Neuronal stem cell (in vitro differentiated cells): ENCODE measurements at regions not wholly inside any gene's neighbourhood (a gene's known extent, or its start where the extent isn't known, plus 50 kb on each side); places are given as distances from the start of the nearest gene placed in this dataset.

Experiments
- DNase-seq: peaks from one replicate; pipeline ENCODE4 v3.0.0-alpha.2; 2013; ENCODE audit warnings: low spot score
- H2AFZ ChIP-seq: one replicate; pipeline ENCODE4 v1.6.1; 2013; ENCODE audit warnings: mild to moderate bottlenecking, low read length, inconsistent platforms
- H2AK5ac ChIP-seq: 2 replicates; pipeline ENCODE4 v1.6.1; 2013; ENCODE audit warnings: low read depth, mild to moderate bottlenecking, inconsistent platforms, low read length, moderate library complexity, mixed read lengths
- H2BK120ac ChIP-seq: 2 replicates; pipeline ENCODE4 v1.6.1; 2013; ENCODE audit warnings: low read depth, mild to moderate bottlenecking, inconsistent platforms, low read length, moderate library complexity, mixed read lengths
- H2BK12ac ChIP-seq: one replicate; pipeline ENCODE4 v1.6.1; 2013; ENCODE audit warnings: low read length, inconsistent platforms
- H2BK15ac ChIP-seq: 2 replicates; pipeline ENCODE4 v1.6.1; 2013; ENCODE audit warnings: mild to moderate bottlenecking, low read length, inconsistent platforms, mixed read lengths
- H2BK5ac ChIP-seq: one replicate; pipeline ENCODE4 v1.6.1; 2013; ENCODE audit warnings: inconsistent platforms, mild to moderate bottlenecking, low read length, moderate library complexity
- H3K14ac ChIP-seq: one replicate; pipeline ENCODE4 v1.6.1; 2013; ENCODE audit warnings: low read length, inconsistent platforms
- H3K18ac ChIP-seq: 2 replicates; pipeline ENCODE4 v1.6.1; 2013; ENCODE audit warnings: low read length, inconsistent platforms
- H3K23ac ChIP-seq: 2 replicates; pipeline ENCODE4 v1.6.1; 2013; ENCODE audit warnings: low read depth, mild to moderate bottlenecking, mixed read lengths, low read length, inconsistent platforms; ENCODE audit not compliant: poor library complexity
- H3K27ac ChIP-seq: replicated peaks from 3 replicates; pipeline ENCODE4 v1.5.1; 2013; ENCODE audit warnings: low read length, inconsistent platforms
- H3K27me3 ChIP-seq, 3 experiments: 2 replicates each; pipeline ENCODE4 v1.6.1; 2013; ENCODE audit warnings: low read length in 3 of 3, mild to moderate bottlenecking in 2 of 3, inconsistent platforms in 1 of 3, low read depth in 1 of 3, mixed read lengths in 1 of 3, moderate library complexity in 1 of 3; ENCODE audit not compliant: control insufficient read depth in 3 of 3, insufficient read depth in 3 of 3
- H3K36me3 ChIP-seq, 2 donors: replicated peaks in 1 of 2; 2 replicates each; pipeline ENCODE4 v1.6.1; 2013; ENCODE audit warnings: low read length in 2 of 2; ENCODE audit not compliant: control insufficient read depth in 2 of 2, insufficient read depth in 2 of 2
- H3K4ac ChIP-seq: 2 replicates; pipeline ENCODE4 v1.6.1; 2013; ENCODE audit warnings: inconsistent platforms, mild to moderate bottlenecking, low read length, moderate library complexity
- H3K4me1 ChIP-seq, 2 donors: 1 replicate in 1 of 2; 2 replicates in 1 of 2; pipeline ENCODE4 v1.6.1; 2013; ENCODE audit warnings: low read length in 2 of 2, low read depth in 1 of 2; ENCODE audit not compliant: control insufficient read depth in 2 of 2, insufficient read depth in 1 of 2
- H3K4me2 ChIP-seq: one replicate; pipeline ENCODE4 v1.6.1; 2013; ENCODE audit warnings: mild to moderate bottlenecking, low read length, inconsistent platforms; ENCODE audit not compliant: insufficient read depth, poor library complexity, severe bottlenecking
- H3K4me3 ChIP-seq, 2 donors: 2 replicates each; pipeline ENCODE4 v1.5.1; 2013; ENCODE audit warnings: low read length in 2 of 2, mild to moderate bottlenecking in 2 of 2, inconsistent platforms in 1 of 2, moderate library complexity in 1 of 2
- H3K79me1 ChIP-seq: one replicate; pipeline ENCODE4 v1.6.1; 2013; ENCODE audit warnings: low read depth, mild to moderate bottlenecking, inconsistent platforms, low read length, moderate library complexity
- H3K9ac ChIP-seq: one replicate; pipeline ENCODE4 v1.6.1; 2013; ENCODE audit warnings: mild to moderate bottlenecking, low read depth, low read length, inconsistent platforms; ENCODE audit not compliant: poor library complexity
- H3K9me3 ChIP-seq, 2 donors: replicated peaks in 1 of 2; 2 replicates each; pipeline versions ENCODE3 to v1.6.1; 2013; ENCODE audit warnings: low read length in 2 of 2, mild to moderate bottlenecking in 2 of 2, inconsistent platforms in 1 of 2, low read depth in 1 of 2, mixed read lengths in 1 of 2, moderate library complexity in 1 of 2; ENCODE audit not compliant: control insufficient read depth in 2 of 2, insufficient read depth in 1 of 2
- H4K8ac ChIP-seq: one replicate; pipeline ENCODE4 v1.6.1; 2013; ENCODE audit warnings: low read depth, mild to moderate bottlenecking, inconsistent platforms, low read length, moderate library complexity
- H4K91ac ChIP-seq: one replicate; pipeline ENCODE4 v1.6.1; 2013; ENCODE audit warnings: low read length, low read depth, mild to moderate bottlenecking, inconsistent platforms; ENCODE audit not compliant: poor library complexity
- WGBS, 2 donors: extraction: QIAGEN DNeasy Blood & Tissue Kit; methylation state at CpG; one replicate each; pipeline ENCODE4 v1.1.7; 2013; ENCODE audit warnings: missing lambda C conversion rate in 2 of 2, mixed read lengths in 1 of 2; ENCODE audit not compliant: insufficient read length in 2 of 2, insufficient replicate concordance in 1 of 2; ENCODE audit errors: extremely low coverage in 2 of 2; 5-methylcytosine and 5-hydroxymethylcytosine counted together

DNA sequence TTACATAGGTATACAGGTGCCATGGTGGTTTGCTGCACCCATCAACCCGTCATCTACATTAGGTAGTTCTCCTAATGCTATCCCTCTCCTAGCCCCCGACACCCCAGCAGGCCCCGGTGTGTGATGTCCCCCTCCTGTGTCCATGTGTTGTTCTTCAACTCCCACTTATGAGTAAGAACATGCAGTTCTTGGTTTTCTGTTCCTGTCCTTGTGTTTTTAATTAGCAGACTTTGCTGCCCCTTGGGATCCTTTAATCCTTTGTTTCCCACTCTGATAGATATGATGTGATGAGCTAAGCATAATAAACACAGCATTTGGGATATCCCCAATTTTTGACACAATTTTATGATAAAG is 71.1 kb upstream of the PALS2 start:
- no peak for DNase-seq
- no peaks in the 10 kb centered on the region for H3K36me3 ChIP-seq
- no peak overlapping the region for H2BK5ac ChIP-seq
- WGBS, 2 donors: no CpG with 5 or more reads among the region's 3 CpGs
- no peak overlapping the region for H2BK12ac ChIP-seq
- peaks cover 2 to 4% of the 10 kb centered on the region in 2 donors for H3K4me1 ChIP-seq
- no peaks in the 10 kb centered on the region for H3K27me3 ChIP-seq
- H3K79me1 ChIP-seq: no peaks in the 10 kb centered on the region
- no peak overlapping the region for H2AFZ ChIP-seq
- no peak overlapping the region for H3K27ac ChIP-seq
- no peak overlapping the region for H2BK120ac ChIP-seq
- H3K4ac ChIP-seq: no peak overlapping the region
- H3K4me2 ChIP-seq: no peak overlapping the region
- H3K23ac ChIP-seq: no peak overlapping the region
- no peak overlapping the region for H2BK15ac ChIP-seq
- no peak overlapping the region for H4K8ac ChIP-seq
- no peak overlapping the region for H3K14ac ChIP-seq
- H3K9me3 ChIP-seq: no peaks in the 10 kb centered on the region
- H3K4me3 ChIP-seq: no peak overlapping the region
- H2AK5ac ChIP-seq: no peak overlapping the region
- no peak overlapping the region for H3K9ac ChIP-seq
- no peak overlapping the region for H4K91ac ChIP-seq
- no peak overlapping the region for H3K18ac ChIP-seq

GRCh38 chr7:24503506-24503905 is 69.7 kb upstream of the PALS2 start:
- Histone ChIP-seq H2BK15ac (no peak overlapping the region), H3K36me3 (no peaks in the 10 kb centered on the region), H3K27me3 (no peaks in the 10 kb centered on the region), H3K4me2 (no peak overlapping the region), H2BK12ac (no peak overlapping the region), H3K27ac (no peak overlapping the region), H3K18ac (no peak overlapping the region), H4K91ac (no peak overlapping the region), H3K9me3 (no peaks in the 10 kb centered on the region), H3K23ac (no peak overlapping the region), H3K4ac (no peak overlapping the region), H3K9ac (no peak overlapping the region), H3K79me1 (no peaks in the 10 kb centered on the region), H3K4me3 (no peak overlapping the region), H4K8ac (no peak overlapping the region), H2BK5ac (no peak overlapping the region), H3K14ac (no peak overlapping the region), H2BK120ac (no peak overlapping the region), H2AFZ (no peak overlapping the region), H3K4me1 (peaks cover under 1 to 4% of the 10 kb centered on the region in 2 donors), H2AK5ac (no peak overlapping the region)
- WGBS, 2 donors: no CpG with 5 or more reads among the region's 2 CpGs
- DNase-seq: no peak

DNA sequence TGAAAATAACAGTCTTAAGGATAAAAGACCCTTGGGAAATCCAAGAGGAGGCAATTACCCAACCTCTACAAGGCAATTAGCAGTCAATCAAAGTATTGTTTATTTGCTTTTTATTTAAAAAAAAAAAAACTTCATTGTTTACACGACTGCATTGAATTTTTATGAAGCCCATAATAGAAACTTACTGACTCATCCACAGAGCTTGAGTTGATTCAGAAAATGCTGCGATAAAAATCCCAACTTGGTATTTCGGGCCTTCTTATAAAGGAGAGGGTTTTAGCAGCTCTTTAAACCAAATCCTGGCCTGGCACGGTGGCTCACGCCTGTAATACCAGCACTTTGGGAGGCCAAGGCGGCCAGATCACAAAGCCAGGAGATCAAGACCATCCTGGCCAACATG is 69.2 kb upstream of the PALS2 start:
- H3K79me1 ChIP-seq: no peaks in the 10 kb centered on the region
- H2BK120ac ChIP-seq: no peak overlapping the region
- no CpG with 5 or more reads among the region's 6 CpGs for WGBS, 2 donors
- H4K8ac ChIP-seq: no peak overlapping the region
- no peak overlapping the region for H3K4me2 ChIP-seq
- DNase-seq: no peak
- H2AFZ ChIP-seq: no peak overlapping the region
- H3K4me1 ChIP-seq: peaks cover 0 to 4% of the 10 kb centered on the region in 2 donors
- H3K36me3 ChIP-seq: no peaks in the 10 kb centered on the region
- no peak overlapping the region for H2BK5ac ChIP-seq
- no peak overlapping the region for H3K4me3 ChIP-seq
- H4K91ac ChIP-seq: no peak overlapping the region
- no peak overlapping the region for H2BK15ac ChIP-seq
- no peak overlapping the region for H3K23ac ChIP-seq
- no peak overlapping the region for H3K27ac ChIP-seq
- H3K9ac ChIP-seq: no peak overlapping the region
- H2AK5ac ChIP-seq: no peak overlapping the region
- no peaks in the 10 kb centered on the region for H3K27me3 ChIP-seq
- no peaks in the 10 kb centered on the region for H3K9me3 ChIP-seq
- no peak overlapping the region for H3K14ac ChIP-seq
- H2BK12ac ChIP-seq: no peak overlapping the region
- H3K18ac ChIP-seq: no peak overlapping the region
- H3K4ac ChIP-seq: no peak overlapping the region

GRCh38 chr7:24504836-24505235 is 68.4 kb upstream of the PALS2 start:
- no peak for DNase-seq
- H2AFZ ChIP-seq: no peak overlapping the region
- no peaks in the 10 kb centered on the region for H3K9me3 ChIP-seq
- no peaks in the 10 kb centered on the region for H3K79me1 ChIP-seq
- no peak overlapping the region for H2BK12ac ChIP-seq
- no peak overlapping the region for H2BK120ac ChIP-seq
- H3K4me1 ChIP-seq: peaks cover 0 to 4% of the 10 kb centered on the region in 2 donors
- no peak overlapping the region for H3K23ac ChIP-seq
- H3K18ac ChIP-seq: no peak overlapping the region
- H3K4me2 ChIP-seq: no peak overlapping the region
- H3K27ac ChIP-seq: no peak overlapping the region
- no peak overlapping the region for H3K14ac ChIP-seq
- H3K4me3 ChIP-seq: no peak overlapping the region
- WGBS, 2 donors: no CpG with 5 or more reads among the region's 2 CpGs
- no peak overlapping the region for H4K8ac ChIP-seq
- H2AK5ac ChIP-seq: no peak overlapping the region
- no peak overlapping the region for H4K91ac ChIP-seq
- no peaks in the 10 kb centered on the region for H3K27me3 ChIP-seq
- no peak overlapping the region for H2BK15ac ChIP-seq
- H3K36me3 ChIP-seq: no peaks in the 10 kb centered on the region
- H2BK5ac ChIP-seq: no peak overlapping the region
- no peak overlapping the region for H3K4ac ChIP-seq
- H3K9ac ChIP-seq: no peak overlapping the region
